GDM1 (cell line): ENCODE measurements at regions not wholly inside any gene's neighbourhood (a gene's known extent, or its start where the extent isn't known, plus 50 kb on each side); places are given as distances from the start of the nearest gene placed in this dataset.
"Not testable (repeated sequence)": the region's sequence is repeated elsewhere in the genome, so short reads cannot be mapped to it uniquely, and the experiment has no call there.

Experiments used
- DNase-seq: peaks from one replicate; lab custom pipeline; 2025; lab: John Stamatoyannopoulos, UW

GRCh38 chr2:138390316-138390945 lies 111.1 kb upstream of the SPOPL start:
- DNase-seq = no peak

- DNase-seq = no peak
These were observed 109.6 kb upstream of the SPOPL start for GRCh38 chr2:138391946-138392345.

- DNase-seq = no peak
These were observed 105.8 kb upstream of the SPOPL start for GRCh38 chr2:138395565-138396306.

- DNase-seq = no peak
These were observed 104.7 kb upstream of the SPOPL start for GRCh38 chr2:138396843-138397242.

- DNase-seq = no peak
These were observed 98.1 kb upstream of the SPOPL start for GRCh38 chr2:138403431-138403927.

GRCh38 chr2:138414014-138414413 lies 87.6 kb upstream of the SPOPL start:
- no peak for DNase-seq

- no peak for DNase-seq
These were observed 85.6 kb upstream of the SPOPL start for GRCh38 chr2:138415985-138416384.

GRCh38 chr2:138418453-138418852 lies 83.1 kb upstream of the SPOPL start:
- no peak for DNase-seq

GRCh38 chr2:138421315-138421970 lies 80.1 kb upstream of the SPOPL start:
- DNase-seq = no peak

GRCh38 chr2:138421971-138422335 lies 79.6 kb upstream of the SPOPL start:
- no peak for DNase-seq

GRCh38 chr2:138423198-138423597 lies 78.4 kb upstream of the SPOPL start:
- DNase-seq = no peak

GRCh38 chr2:138423745-138424144 lies 77.8 kb upstream of the SPOPL start:
- no peak for DNase-seq

GRCh38 chr2:138424436-138425140 lies 77.0 kb upstream of the SPOPL start:
- DNase-seq = no peak

- DNase-seq = not testable (repeated sequence)
These were observed 75.5 kb upstream of the SPOPL start for GRCh38 chr2:138426116-138426515.

- DNase-seq = no peak
These were observed 72.7 kb upstream of the SPOPL start for GRCh38 chr2:138428710-138429440.

- DNase-seq = no peak
These were observed 71.4 kb upstream of the SPOPL start for GRCh38 chr2:138430181-138430580.

- no peak for DNase-seq
These were observed 68.6 kb upstream of the SPOPL start for GRCh38 chr2:138432971-138433370.

- no peak for DNase-seq
These were observed 67.3 kb upstream of the SPOPL start for GRCh38 chr2:138433995-138434951.

GRCh38 chr2:138435701-138436100 lies 65.9 kb upstream of the SPOPL start:
- no peak for DNase-seq

GRCh38 chr2:138439733-138440132 lies 61.8 kb upstream of the SPOPL start:
- DNase-seq = no peak

- no peak for DNase-seq
These were observed 60.8 kb upstream of the SPOPL start for GRCh38 chr2:138440759-138441158.
